CD4-positive, alpha-beta T cell treated with Interleukin-2 at 100 ng/mL for 4 hours (primary cell): ENCODE measurements at regions not wholly inside any gene's neighbourhood (a gene's known extent, or its start where the extent isn't known, plus 50 kb on each side); places are given as distances from the start of the nearest gene placed in this dataset.
"Not testable (repeated sequence)": the region's sequence is repeated elsewhere in the genome, so short reads cannot be mapped to it uniquely, and the experiment has no call there.

Experiments used
- DNase-seq: peaks from one replicate; pipeline ENCODE4 v3.0.0-alpha.2; 2020; ENCODE audit warnings: low spot score

DNA sequence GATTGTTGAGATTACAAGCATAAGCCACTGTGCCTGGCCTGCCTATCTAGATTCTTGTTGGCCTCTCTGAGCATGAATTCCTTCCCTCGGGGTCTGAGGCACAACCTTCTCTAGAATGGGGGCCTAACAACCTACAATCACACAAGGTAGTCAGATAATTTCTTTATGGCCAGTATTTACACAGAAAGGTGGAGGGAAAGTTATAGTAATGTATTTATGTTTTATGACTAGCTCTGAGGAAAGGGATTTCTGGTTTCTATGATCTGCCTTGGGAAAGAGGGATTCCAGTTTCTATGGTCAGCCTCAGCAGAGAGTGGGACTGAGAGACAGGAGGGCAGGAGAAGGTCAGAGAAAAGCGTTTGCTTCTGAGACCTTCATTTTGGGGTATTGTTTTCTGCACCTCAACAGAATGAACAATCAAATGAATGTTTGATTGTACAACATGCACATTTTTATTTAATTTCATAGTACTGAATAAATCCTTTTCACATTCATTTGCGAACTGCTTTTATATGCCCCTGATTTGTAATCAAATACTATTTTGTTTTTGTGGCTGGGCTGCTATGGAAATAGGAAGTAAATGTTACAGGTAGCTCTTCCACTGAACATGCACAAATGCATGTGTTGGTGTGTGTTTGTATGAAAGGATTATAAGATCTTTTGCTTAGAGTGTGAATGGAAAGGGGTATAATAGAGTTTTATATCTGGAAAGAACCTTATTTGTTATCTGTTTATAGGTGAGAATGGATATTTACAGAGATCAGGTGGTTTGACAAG lies 499.7 kb upstream of the RGS6 start:
- DNase-seq: no peak

DNA sequence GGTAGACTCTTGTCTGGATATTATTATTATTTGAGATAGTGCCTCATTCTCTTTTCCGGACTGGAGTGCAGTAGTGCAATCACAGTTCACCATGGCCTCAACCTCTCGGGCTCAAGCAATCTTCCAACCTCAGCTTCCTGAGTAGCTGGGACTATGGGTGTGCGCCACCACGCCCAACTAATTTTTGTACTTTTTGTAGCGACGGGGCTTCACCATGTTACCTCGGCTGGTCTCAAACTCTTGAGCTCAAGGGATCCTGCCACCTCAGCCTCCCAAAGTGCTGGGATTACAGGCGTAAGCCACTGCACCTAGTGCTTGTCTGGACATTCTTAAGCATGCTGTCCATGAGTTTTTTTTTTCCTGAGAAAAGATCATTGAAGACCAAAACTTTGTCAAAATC lies 498.9 kb upstream of the RGS6 start:
- no peak for DNase-seq

DNA sequence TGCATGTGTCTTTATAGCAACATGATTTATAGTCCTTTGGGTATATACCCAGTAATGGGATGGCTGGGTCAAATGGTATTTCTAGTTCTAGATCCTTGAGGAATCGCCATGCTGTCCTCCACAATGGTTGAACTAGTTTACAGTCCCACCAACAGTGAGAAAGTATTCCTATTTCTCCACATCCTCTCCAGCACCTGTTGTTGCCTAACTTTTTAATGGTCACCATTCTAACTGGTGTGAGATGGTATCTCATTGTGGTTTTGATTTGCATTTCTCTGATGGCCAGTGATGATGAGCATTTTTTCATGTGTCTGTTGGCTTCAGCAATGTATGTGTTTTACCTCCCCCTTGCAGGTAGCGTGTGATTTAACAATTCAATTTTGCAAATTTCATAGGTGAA lies 496.6 kb upstream of the RGS6 start:
- not testable (repeated sequence) for DNase-seq

DNA sequence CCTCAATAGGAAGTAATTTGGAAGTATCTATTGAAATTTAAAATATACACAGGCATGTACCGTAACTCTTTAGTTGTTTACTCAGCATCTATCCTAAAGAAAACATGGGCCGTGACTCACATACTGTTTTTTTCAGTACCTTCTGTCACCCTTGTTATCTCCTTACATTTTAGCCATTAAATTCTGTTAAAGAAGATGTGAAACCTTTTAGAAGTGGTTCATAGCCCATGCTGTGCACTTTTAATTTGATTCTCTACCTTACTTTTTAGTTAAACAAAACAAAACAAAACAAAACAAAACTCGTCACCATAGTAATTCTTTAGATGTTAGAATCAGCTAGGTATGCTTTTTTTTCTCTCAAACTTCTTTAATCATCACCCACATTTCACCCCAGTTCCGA lies 494.4 kb upstream of the RGS6 start:
- peak; percentile 10 for DNase-seq

DNA sequence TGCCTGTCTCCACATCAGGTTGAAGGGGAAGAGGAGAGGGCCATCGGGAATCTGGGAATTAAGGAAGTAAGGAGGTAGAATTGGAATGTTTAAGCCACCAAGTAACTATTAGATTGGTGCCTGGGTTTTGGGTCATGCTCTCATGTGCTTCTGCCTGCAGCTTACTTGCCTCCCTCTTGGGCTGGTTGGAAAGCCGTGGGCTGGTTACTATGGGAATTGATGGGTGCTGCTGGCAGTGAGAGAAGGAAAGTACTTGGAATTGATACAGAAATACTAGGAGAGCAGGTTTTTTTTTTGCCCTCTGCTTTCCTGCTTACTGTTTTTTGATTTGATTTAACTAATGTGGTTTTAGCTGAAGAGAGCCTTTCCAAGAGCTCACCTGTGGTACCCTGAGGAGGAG lies 493.5 kb upstream of the RGS6 start:
- DNase-seq: no peak

DNA sequence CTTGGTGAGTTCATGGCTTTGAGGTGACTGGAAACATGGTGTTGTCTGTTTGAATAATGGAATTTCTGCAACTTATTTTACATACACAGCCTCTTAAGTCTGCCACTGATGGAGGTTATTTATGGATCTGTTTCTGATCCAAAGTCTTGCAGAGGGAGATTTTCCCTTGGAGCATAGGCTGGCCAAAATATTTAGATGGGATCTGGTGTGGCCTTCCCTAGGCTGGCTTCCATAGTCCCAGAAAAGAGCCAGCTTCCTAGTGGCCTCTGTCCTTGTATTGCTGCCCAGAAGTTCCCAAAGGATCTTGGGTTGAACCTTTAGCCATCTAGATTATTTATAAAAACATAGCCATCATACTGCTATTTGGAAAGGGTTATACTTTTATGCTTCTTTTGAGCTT lies 491.1 kb upstream of the RGS6 start:
- DNase-seq: no peak

DNA sequence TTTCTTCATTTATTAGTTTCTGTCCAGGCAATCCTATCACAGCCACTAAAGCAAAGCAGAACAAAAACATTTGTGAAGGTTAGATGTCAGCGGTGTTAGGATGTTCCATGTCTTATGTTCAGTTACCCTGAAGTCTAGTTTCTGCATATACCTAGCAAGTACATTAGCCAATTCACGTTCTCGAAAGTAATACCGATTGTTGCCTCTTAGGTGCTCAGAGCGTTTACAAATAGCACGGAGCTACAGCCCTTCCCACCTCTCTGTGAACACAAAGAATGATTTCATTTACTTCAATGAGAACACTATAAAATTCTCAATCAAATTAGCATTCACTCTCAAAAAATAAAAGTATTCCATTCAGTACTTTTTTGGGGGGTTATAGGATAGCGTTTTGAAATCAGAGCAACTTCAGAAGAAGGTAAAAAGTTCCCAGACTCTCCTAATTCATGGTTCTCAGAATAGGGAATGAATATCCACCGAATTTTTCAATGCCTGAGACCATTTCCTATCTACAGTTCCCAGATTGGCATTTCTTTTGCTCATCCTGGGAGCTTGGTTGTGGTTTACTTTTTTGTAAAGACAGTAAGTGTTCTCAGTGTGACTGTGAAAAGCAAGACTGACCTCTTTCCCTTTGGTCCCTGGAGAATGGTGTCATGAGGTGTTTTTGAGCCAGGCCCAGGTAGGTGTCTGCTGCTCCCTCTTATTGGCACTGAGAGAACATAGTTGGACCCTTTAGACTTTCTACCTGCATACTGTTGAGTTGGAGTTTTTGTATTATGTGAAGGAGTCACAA lies 488.0 kb upstream of the RGS6 start:
- DNase-seq: no peak

DNA sequence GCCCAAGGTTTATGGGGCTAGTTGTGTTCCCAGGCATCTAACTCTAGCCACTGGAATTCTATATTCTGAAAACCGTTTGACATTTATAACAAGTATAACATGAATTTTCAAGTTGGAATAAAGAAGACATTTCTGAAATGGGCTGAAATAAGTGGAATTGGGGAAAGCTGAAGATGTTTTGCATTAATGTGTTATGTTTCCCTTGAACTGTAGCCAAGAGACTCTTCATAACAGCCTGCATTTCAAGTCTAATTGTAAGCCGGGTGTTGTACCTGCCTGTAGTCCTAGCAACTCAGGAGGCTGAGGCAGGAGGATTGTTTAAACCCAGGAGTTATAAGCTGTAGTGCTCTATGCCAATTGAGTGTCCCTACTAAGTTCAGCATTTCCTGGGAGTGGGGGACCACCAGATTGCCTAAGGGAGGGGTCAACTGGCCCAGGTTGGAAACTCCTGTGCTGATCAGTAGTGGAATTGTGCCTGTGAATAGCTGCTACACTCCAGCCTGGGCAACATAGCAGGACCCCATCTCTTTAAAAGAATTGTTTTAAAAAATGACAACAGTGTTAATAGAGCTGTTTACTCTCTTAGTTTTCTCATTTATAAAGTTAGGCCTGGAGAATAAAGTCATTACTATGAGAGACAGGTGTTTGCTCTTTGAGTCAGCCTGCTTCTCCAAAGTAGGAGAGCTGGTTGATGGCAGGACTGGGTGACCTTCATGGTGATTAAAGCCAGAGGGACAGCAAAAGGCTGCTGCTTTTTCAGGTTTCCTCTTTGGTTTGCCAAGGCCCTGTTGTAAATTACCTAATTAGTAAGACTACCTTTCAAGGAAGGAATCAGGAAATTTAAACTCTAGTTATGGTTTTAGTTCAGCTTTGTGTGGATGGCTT lies 483.6 kb upstream of the RGS6 start:
- DNase-seq: no peak

DNA sequence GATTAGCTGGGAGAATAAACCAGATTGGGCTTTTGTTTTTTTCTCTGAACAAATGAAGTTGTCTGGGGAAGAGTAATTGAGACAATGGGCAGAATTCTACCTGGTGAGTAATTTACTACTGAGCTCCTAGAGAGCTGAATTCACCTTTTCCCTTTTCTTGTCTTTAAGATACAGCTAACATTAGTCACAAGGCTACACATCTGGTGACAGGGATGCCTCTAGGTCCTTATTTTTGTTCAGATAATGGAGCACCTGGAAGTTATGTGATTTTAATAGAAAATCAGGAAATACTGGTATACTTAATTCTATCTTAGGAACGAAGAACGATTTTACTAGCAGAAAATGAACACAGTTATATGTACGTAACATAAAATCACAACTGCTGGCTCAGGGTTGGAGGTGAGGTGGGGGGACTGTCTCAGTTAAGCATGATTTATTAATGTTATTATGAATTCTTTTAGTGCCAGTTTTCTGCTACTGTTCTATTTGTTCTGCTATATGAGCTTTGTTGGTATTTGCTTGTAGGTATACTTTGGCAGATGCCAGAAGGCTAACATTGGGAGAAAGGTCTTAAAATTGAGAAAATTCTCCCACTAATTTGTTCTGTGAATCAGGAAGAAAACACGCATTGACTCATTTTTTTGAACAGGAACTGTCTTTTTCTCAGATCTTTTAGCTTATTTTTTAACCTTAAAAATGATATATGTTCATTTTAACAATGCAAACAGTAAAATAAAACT lies 482.7 kb upstream of the RGS6 start:
- DNase-seq: no peak

DNA sequence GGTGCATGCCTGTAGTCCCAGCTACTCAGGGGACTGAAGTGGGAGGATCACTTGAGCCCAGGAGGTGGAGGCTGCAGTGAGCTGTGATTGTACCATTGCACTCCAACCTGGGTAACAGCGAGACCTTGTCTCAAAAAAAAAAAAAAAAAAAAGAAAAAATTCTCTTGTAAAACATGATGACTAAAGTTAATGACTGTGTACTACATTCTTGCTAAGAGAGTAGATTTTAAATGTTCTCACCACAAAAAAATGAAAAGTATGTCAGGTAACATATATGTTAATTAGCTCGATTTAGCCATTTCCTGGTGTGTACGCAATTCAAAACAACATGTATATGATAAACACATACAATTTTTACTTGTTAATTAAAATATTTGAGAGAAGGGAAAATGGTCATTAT lies 480.7 kb upstream of the RGS6 start:
- DNase-seq: no peak

DNA sequence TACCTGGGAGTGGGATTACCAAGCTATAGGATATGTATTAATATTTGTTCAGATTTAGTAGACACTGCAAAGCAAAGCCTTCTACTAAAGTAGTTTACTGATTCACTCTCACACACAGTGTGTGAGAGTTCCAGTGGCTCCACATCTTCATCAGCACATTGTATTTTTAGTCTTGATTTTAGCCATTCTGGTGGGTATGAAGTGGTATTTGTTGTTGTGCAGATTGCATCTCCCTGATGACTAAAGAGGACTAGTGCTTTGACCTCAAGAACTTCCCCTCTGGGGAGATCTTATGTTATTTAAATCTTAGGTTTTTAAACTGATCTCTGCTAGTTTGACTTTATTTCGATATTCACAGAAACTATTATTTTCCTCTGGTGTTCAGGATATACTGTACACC lies 479.7 kb upstream of the RGS6 start:
- DNase-seq: no peak

DNA sequence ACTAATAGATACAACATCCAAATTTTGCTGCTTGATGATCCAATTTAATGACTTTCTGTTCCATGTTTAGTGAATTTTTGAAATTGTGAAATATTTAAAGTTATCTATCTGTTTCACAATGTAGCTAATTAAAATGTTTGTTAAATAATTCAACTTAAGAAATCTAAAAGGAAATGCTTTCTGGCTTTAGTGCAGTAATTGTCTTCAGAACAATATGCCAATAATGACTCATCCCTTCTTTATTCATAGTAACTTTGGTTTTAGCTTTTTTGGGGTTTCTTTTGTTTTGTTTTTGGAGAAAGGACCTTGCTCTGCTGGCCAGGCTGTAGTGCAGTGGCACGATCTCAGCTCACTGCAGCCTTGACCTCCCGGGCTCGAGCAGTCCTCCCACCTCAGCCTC lies 479.2 kb upstream of the RGS6 start:
- no peak for DNase-seq

DNA sequence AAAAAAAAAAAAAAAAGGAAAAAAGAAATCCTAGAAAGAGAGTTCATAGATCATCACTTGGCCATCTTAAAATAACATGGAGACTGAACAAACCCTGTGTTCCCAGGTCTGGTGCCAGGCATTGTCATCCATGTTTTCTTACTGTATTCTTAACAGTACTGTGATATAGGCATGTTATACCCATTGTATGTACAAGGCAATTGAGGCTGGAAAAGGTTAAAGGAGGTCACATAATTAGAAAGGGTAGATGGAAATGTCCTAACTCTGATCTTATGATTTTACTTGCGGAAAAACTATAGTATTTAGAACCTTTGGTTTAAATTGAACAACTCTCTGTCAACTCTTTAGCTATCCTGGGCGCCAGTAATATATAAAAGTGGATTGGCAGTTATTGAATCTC lies 478.2 kb upstream of the RGS6 start:
- no peak for DNase-seq

DNA sequence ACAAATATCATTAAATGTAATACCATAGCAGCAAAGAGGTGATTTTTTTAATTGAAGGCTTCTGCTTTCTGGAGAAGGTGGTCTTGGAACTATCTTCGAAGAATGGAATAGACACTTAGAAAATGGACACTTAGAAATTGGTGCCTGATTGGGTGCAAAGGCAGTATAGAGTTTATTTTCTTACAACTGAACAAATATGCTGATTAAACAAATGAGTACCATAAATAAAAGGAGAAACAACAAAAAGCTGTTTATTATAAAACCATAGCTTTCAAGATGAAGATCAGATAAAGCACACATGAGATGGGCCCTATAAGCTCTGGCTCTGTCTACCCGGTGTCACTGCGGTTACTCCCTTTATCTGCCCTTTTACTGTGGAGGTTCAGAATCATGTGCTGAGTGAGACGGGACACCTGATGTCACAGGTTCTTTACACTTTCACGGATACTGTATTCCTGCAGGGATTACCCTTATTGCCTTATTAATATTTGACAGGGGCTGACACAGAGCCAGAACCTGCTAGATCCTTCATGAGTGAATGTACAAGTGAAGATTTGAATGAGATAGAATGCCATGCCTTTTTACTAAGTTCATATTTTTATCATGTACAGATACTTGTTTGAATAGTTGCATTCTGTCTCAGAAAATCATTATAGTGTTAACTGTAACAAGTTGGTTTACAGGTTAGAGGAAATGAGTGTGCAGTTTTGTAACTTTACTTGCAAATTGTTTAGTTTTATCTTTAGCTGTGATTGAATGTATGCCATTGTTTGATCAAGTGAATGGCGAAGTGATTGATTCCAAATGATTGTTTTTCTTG lies 477.5 kb upstream of the RGS6 start:
- no peak for DNase-seq

DNA sequence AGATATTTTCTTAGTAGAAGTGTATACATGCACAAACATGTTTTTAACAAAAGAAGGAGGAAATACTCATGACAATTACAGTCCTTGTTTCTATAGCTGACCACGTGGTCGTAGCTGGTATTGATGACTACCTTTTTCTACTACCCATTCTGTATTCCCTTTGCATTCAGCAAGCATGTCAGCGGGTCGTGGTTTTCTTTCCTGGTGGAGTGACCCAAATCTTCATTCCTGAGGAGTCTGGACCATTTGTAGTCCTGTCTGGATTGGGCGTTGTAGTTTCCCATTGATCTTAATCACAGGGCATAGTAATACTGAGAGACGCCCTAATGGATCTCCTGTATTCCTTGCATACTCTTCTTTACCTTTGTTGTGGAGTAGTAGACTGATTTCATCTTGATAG lies 472.1 kb upstream of the RGS6 start:
- no peak for DNase-seq

DNA sequence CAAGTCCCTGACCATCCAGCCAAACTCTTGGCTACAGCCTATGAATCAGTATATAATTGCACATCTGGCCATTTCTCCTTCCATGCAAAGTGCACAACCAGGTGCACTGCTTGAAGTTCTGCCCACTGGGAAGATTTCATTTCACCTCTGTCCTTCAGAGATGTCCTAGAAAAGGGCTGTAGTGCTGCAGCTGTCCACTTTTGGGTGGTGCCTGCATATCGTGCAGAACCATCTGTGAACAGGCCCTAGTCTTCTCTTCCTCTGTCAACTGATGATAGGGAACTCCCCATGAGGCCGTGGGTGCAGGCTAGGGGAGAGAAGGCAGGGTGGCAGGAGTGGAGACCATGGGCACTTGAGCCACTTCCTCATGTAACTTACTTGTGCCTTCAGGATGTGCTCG lies 470.6 kb upstream of the RGS6 start:
- not testable (repeated sequence) for DNase-seq

DNA sequence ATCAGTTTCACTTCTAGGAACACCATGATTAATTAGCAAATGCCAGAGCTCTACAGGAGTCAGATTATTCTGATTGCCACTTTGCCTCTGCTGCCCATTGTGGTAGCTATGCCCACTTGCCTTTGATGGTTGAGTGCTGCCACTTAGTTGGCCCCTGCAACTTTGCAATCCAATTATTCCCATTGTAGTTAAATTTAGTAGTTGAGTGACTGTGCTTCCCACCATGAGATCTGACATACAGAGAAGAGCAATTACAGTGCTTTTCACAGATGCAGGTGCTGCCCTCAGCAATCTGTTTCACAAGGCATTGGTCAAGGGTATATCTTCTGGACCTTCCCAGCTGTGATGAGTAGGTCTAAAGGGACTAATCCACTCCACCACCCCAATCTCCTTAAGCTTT lies 468.4 kb upstream of the RGS6 start:
- DNase-seq: no peak

DNA sequence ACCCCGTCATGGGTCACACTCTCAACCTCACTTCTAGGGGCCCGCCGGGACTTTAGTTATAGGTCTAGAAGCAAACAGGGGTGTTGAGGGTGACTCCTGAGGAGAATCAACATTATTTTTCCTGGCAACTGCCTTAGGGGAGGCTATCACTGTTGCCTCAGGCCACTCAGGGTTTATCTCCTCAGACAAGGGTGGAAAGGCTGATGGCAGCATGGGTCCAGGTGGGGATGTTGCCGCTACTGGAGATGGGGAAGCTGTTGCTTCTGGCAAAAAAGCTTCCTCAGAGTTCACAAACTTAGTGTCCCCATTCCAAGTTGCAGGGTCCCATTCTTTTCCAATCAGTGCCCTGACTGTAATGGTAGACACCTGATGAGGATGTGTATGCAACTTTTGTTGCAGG lies 467.4 kb upstream of the RGS6 start:
- DNase-seq: no peak

DNA sequence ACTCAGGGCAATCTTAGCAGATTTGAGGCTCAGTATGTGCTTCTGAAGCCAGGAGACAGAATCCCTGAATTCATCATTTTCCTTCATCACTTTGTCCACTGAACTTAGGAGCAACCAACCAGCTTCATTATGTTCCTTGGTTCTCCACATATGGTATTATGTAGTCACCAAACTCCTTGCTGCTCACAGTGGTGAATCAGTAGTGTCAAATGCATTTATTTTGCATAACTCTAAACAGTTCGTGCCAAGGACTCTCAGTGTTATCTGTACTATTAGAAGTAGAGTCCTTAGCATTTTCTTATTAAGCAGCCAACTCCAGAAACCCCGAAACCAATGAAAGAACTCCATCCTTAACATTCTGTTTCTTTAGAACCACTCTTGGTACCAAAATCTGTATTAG lies 466.9 kb upstream of the RGS6 start:
- no peak for DNase-seq

DNA sequence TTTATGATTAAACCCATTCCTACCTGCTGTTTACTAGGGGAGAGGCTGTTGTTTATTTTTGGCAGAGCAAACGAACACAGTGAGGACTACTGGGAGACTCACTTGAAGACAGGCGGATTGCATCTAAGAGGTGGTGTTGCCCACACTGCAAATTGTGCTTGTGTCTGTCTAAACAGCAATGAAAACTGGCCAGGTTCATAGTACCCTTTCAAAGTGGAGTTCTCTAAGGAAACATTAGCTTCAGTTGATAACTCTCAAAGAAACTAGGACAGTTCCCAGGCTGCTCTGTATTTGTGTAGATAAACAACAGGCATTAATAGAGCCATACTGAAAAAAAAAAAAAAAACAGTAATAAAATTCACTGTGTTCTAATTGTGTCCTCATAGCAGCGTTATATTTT lies 466.0 kb upstream of the RGS6 start:
- no peak for DNase-seq

DNA sequence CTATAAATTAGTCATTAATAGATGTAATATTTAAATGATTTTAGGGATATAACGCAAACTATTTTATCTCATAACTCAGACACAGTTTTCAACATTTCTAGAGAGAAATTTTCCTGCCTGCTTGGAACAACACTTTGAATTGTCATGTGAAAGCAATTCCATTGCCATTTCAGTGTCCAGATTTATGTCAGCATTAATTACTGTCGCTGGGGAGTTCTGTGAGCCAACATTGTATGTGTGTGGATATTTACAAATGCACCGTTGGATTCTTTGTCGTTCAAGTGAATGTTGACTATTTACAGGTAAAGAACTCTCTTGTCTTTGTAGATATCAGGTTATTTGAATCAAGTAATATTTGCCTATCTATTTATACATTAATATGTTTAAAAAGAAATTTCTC lies 465.3 kb upstream of the RGS6 start:
- DNase-seq: no peak
